Central memory CD8-positive, alpha-beta T cell (primary cell): ENCODE measurements at regions not wholly inside any gene's neighbourhood (a gene's known extent, or its start where the extent isn't known, plus 50 kb on each side); places are given as distances from the start of the nearest gene placed in this dataset.
"Not testable (repeated sequence)": the region's sequence is repeated elsewhere in the genome, so short reads cannot be mapped to it uniquely, and the experiment has no call there.

Source experiments
- ATAC-seq: fragments of 150-1000 bp; cut with Tn5 transposase; replicated peaks from 2 replicates; pipeline ENCODE4 v1.10.0; 2022; ENCODE audit warnings: mild to moderate bottlenecking, moderate FRiP score, moderate number of reproducible peaks; ENCODE audit not compliant: poor library complexity, severe bottlenecking; ENCODE audit errors: extremely low read depth
- DNase-seq, 2 donors: peaks; one replicate each; pipeline ENCODE4 v3.0.0; 2021; ENCODE audit warnings: low spot score in 2 of 2
- H3K27ac Mint-ChIP-seq: one replicate; pipeline ENCODE4 v1.8.0; 2022; ENCODE audit warnings: low read depth, mild to moderate bottlenecking, moderate library complexity, mixed read lengths
- H3K27me3 Mint-ChIP-seq: one replicate; pipeline ENCODE4 v1.8.0; 2022; ENCODE audit warnings: mixed read lengths
- H3K36me3 Mint-ChIP-seq: one replicate; pipeline ENCODE4 v1.8.0; 2022; ENCODE audit warnings: mild to moderate bottlenecking, moderate library complexity, mixed read lengths; ENCODE audit not compliant: insufficient read depth
- H3K4me1 Mint-ChIP-seq: one replicate; pipeline ENCODE4 v1.8.0; 2022; ENCODE audit warnings: mixed read lengths
- H3K4me3 Mint-ChIP-seq: one replicate; pipeline ENCODE4 v1.8.0; 2022; ENCODE audit warnings: mild to moderate bottlenecking, moderate library complexity, mixed read lengths
- H3K9me3 Mint-ChIP-seq: one replicate; pipeline ENCODE4 v1.8.0; 2022; ENCODE audit warnings: mixed read lengths

DNA sequence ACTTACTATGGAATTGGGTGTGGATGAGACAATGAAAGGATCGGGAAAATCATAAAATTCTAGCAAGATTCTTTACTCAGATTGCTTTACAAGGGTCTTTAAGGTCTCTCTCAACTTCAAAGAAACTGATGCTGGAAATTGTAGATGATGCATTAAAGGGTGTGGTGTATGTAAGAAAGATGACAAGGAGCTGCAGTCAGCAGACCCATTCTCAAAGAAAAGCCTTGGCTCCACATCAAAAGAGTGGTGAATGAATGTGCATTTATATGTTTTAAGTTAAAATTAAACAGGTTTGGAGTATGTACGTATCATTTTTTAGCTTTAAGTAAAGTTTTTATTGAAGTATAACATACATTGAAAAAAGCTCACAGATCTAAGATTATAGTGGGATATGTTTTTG, 194.5 kb downstream of the C12orf75 start:
- no peak for DNase-seq
- Mint-ChIP-seq H3K9me3 (no peaks in the 10 kb centered on the region), H3K4me3 (no peak overlapping the region), H3K27me3 (peaks cover 11% of the 10 kb centered on the region), H3K36me3 (no peaks in the 10 kb centered on the region), H3K4me1 (no peaks in the 10 kb centered on the region), H3K27ac (no peak overlapping the region)
- no peak for ATAC-seq

DNA sequence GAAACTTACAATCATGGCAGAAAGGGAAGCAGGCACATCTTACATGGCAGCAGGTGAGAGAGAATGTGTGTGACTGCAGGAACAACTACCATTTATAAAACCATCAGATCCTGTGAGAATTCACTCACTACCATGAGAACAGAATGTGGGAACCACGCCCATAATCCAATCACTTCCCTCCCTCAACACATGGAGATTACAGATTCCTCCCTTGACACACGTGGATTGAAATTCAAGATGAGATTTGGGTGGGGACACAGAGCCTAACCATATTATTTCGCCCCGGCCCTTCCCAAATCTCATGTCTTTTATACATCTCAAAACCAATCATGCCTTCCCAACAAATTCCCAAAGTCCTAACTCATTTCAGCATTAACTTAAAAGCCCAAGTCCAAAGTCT, 203.6 kb downstream of the C12orf75 start:
- no peaks in the 10 kb centered on the region for H3K36me3 Mint-ChIP-seq
- peaks cover 12% of the 10 kb centered on the region for H3K9me3 Mint-ChIP-seq
- DNase-seq: no peak
- no peak for ATAC-seq
- no peak overlapping the region for H3K27ac Mint-ChIP-seq
- H3K4me3 Mint-ChIP-seq: no peak overlapping the region
- H3K4me1 Mint-ChIP-seq: no peaks in the 10 kb centered on the region
- peaks cover 24% of the 10 kb centered on the region for H3K27me3 Mint-ChIP-seq

DNA sequence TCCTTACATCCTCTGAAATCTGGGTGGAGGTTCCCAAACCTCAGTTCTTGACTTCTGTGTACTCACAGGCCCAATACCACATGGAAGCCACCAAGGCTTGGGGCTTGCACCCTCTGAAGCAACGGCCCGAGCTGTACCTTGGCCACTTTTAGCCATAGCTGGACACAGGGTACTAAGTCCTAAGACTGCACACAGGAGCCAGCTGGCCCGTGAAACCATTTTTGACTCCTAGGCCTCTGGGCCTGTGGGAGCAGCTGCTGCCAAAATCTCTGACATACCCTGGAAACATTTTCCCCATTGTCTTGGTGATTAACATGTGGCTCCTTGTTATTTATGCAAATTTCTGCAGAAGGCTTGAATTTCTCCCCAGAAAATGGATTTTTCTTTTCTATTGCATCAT, 204.5 kb downstream of the C12orf75 start:
- not testable (repeated sequence) for H3K4me1 Mint-ChIP-seq, H3K4me3 Mint-ChIP-seq, DNase-seq, H3K27ac Mint-ChIP-seq, ATAC-seq, H3K36me3 Mint-ChIP-seq
- Mint-ChIP-seq H3K9me3 (peaks cover 12% of the 10 kb centered on the region), H3K27me3 (peaks cover 24% of the 10 kb centered on the region)

DNA sequence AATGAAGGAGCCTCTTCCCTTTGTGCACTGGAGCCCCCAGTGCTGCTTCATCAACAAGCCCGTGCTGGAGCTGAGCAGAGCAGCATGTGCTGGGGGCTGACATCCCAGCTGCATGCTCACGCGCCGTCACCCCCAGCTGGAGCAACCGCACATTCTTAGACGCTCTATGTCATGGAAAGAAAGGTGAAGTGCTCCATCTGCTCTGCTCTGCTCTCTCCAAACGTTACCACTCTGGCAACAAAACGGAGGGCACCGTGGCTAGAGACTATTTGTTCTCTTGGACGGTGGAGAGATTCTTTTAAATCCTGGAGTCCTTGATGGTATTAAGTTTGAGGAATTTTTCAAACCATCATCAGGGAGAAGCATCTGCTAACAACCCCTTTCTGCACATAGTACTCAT, 208.4 kb downstream of the C12orf75 start:
- H3K9me3 Mint-ChIP-seq: peaks cover 5% of the 10 kb centered on the region
- peaks cover 8% of the 10 kb centered on the region for H3K27me3 Mint-ChIP-seq
- H3K27ac Mint-ChIP-seq: no peak overlapping the region
- no peak for ATAC-seq
- H3K4me1 Mint-ChIP-seq: no peaks in the 10 kb centered on the region
- no peak overlapping the region for H3K4me3 Mint-ChIP-seq
- DNase-seq: no peak
- H3K36me3 Mint-ChIP-seq: peaks cover 2% of the 10 kb centered on the region

- ATAC-seq: no peak
- no peaks in the 10 kb centered on the region for H3K27me3 Mint-ChIP-seq
- no peaks in the 10 kb centered on the region for H3K4me1 Mint-ChIP-seq
- no peak overlapping the region for H3K27ac Mint-ChIP-seq
- no peak overlapping the region for H3K4me3 Mint-ChIP-seq
- peaks cover 2% of the 10 kb centered on the region for H3K36me3 Mint-ChIP-seq
- no peaks in the 10 kb centered on the region for H3K9me3 Mint-ChIP-seq
- no peak for DNase-seq
Observed at GRCh38 chr12:105539735-105540134, 209.2 kb downstream of the C12orf75 start.

DNA sequence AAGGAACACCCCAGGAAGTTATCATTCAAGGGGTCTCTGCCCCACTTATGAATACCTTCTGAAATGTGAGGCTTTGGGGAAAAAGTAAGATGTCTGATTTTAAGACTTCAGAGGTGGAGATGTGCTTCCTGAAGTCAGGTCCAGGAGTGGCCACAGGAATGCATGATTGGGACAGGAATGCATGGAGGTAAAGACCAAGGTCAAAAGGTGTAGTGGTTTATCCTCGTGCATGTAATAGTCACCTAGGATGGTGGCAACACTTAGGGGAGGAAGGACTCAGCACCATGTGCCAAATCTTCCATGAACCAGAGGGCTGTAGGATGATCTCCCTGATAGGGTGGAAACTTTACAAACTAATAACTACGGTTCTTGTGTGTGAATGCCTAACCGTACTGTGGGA, 217.3 kb downstream of the C12orf75 start:
- no peak for DNase-seq
- H3K4me3 Mint-ChIP-seq: no peak overlapping the region

GRCh38 chr12:105548626-105549025, 218.1 kb downstream of the C12orf75 start:
- Mint-ChIP-seq H3K4me3 (no peak overlapping the region), H3K27me3 (no peaks in the 10 kb centered on the region), H3K9me3 (no peaks in the 10 kb centered on the region), H3K4me1 (no peaks in the 10 kb centered on the region), H3K36me3 (peaks cover 2% of the 10 kb centered on the region), H3K27ac (no peak overlapping the region)
- no peak for DNase-seq
- ATAC-seq: no peak

More for the DNA sequence above, 217.3 kb downstream of the C12orf75 start:
- Mint-ChIP-seq H3K27ac (no peak overlapping the region), H3K9me3 (no peaks in the 10 kb centered on the region), H3K36me3 (peaks cover 4% of the 10 kb centered on the region), H3K27me3 (no peaks in the 10 kb centered on the region), H3K4me1 (no peaks in the 10 kb centered on the region)
- ATAC-seq: no peak

- peaks cover under 1% of the 10 kb centered on the region for H3K36me3 Mint-ChIP-seq
- H3K4me1 Mint-ChIP-seq: no peaks in the 10 kb centered on the region
- H3K4me3 Mint-ChIP-seq: no peak overlapping the region
- H3K27ac Mint-ChIP-seq: no peak overlapping the region
- no peak for DNase-seq
- no peak for ATAC-seq
- no peaks in the 10 kb centered on the region for H3K27me3 Mint-ChIP-seq
- H3K9me3 Mint-ChIP-seq: no peaks in the 10 kb centered on the region
Observed at GRCh38 chr12:105552056-105552455, 221.6 kb downstream of the C12orf75 start.

GRCh38 chr12:105554223-105554678, 223.8 kb downstream of the C12orf75 start:
- H3K4me3 Mint-ChIP-seq: no peak overlapping the region
- no peak overlapping the region for H3K27ac Mint-ChIP-seq
- H3K9me3 Mint-ChIP-seq: no peaks in the 10 kb centered on the region
- H3K4me1 Mint-ChIP-seq: no peaks in the 10 kb centered on the region
- DNase-seq (no peak), ATAC-seq (no peak)
- no peaks in the 10 kb centered on the region for H3K27me3 Mint-ChIP-seq
- no peaks in the 10 kb centered on the region for H3K36me3 Mint-ChIP-seq

DNA sequence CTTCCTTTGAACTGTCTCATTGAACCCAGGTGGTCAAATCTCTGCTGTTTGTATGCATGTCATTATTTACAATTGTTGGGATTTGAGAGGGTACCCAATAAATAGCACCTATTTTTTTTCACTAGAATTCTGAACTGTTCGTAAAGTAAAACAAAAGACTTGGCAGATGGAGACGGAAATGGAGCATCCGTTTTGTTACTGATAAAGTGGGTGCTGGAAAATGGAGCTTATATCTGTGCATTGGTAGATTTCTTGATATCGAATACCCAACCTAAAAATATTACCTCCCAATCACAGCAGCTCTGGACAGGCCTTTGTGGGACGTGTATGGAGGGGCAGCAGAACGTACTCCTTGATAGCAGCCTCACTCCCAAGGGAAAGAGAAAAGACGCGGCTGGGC, 224.4 kb downstream of the C12orf75 start:
- no peak overlapping the region for H3K4me3 Mint-ChIP-seq
- H3K36me3 Mint-ChIP-seq: no peaks in the 10 kb centered on the region
- H3K4me1 Mint-ChIP-seq: no peaks in the 10 kb centered on the region
- no peaks in the 10 kb centered on the region for H3K9me3 Mint-ChIP-seq
- no peaks in the 10 kb centered on the region for H3K27me3 Mint-ChIP-seq
- DNase-seq: no peak
- no peak for ATAC-seq
- H3K27ac Mint-ChIP-seq: no peak overlapping the region

DNA sequence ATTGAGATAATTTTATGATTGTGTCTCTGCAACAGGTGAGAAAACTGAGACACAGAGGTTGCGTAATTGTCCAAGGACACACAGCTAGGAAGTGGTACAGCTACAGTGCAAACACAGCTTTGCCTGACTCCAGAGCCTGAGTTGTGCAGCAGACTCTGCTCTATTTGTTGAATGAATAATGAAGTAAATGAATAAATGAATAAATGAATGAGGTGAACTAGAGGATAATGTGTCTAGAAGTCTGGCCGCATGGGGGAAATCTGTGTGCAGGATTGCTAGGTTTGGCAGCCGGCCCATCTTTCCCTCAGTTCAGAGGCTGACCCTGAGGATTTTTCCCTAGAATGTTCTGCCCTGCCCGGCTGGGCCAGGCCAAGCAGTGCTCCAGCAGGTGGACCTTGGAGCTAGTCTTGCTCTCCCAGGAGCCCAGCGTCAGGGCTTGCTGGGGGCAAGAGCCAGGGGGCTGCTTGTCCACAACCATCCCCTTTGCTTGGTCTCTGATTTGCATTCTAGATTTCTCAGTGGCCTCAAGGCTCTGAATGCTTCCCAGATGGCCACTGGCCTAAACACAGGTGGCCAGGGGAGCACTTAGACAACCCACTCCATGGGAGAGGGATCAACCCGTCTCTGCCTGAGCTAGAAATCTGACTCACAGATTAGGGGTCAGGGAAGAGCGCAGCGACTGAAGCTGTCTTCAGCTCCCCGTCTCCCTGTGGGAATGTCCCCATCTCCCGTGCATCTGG, 225.2 kb downstream of the C12orf75 start:
- Mint-ChIP-seq H3K27ac (no peak overlapping the region), H3K4me1 (no peaks in the 10 kb centered on the region), H3K4me3 (no peak overlapping the region), H3K36me3 (no peaks in the 10 kb centered on the region), H3K9me3 (no peaks in the 10 kb centered on the region), H3K27me3 (peaks cover 5% of the 10 kb centered on the region)
- ATAC-seq (no peak), DNase-seq (no peak)

DNA sequence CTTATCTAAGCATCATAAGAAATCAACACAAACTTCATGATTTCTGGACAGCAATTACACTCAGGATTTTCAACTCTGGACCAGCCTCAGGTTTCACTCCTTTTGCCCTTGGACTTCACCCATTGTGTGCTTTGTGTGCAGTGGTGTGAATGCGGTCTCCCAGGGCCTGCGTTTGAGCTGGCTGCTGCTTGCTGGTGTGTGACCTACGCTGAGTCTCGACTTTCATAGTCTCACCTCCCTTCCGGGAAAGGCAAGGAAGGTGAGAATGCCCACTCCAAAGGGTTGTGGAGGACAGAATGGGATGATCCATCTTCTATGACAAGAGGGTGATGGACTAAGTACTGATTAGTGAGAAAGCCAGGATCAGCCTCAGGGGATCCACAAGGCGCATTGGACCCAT, 228.8 kb downstream of the C12orf75 start:
- no peak for ATAC-seq
- no peak for DNase-seq
- no peak overlapping the region for H3K27ac Mint-ChIP-seq
- H3K27me3 Mint-ChIP-seq: peaks cover 6% of the 10 kb centered on the region
- no peaks in the 10 kb centered on the region for H3K4me1 Mint-ChIP-seq
- no peaks in the 10 kb centered on the region for H3K9me3 Mint-ChIP-seq
- H3K4me3 Mint-ChIP-seq: no peak overlapping the region
- no peaks in the 10 kb centered on the region for H3K36me3 Mint-ChIP-seq

DNA sequence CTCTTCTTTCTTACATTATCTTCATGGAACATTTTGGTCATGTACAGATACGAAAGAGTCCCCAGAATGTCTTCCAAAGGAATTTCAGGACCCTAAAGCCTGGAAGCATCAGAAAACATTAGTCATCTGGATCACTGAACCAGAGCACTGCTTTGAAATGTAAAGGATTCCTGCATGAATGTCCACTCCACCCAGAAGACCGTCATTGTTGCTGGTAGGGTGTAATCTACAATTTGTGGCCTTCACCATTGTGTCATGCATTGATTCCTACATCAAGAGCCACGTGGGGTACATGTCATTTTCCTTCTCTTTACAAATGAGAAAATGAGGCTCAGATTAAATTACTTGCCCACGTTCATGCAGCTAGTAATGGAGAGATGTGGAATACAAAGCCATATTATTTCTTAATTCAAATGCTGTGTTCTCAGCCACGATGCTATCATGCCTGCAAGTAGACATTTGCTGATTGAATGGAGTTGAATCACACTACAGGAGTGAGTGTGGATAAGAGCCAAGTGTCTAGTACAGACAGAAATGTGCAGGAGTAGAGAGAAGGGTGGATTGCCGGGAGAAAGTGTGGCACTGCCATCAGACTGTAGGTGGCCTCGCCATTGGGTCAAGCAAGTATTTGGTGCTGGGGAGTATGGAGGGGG, 231.2 kb downstream of the C12orf75 start:
- Mint-ChIP-seq H3K27me3 (peaks cover 6% of the 10 kb centered on the region), H3K9me3 (no peaks in the 10 kb centered on the region), H3K4me1 (no peaks in the 10 kb centered on the region), H3K36me3 (no peaks in the 10 kb centered on the region), H3K4me3 (no peak overlapping the region), H3K27ac (no peak overlapping the region)
- ATAC-seq: no peak
- DNase-seq: no peak
